ENCODE measurements at regions not wholly inside any gene's neighbourhood (a gene's known extent, or its start where the extent isn't known, plus 50 kb on each side); places are given as distances from the start of the nearest gene placed in this dataset.

DNA sequence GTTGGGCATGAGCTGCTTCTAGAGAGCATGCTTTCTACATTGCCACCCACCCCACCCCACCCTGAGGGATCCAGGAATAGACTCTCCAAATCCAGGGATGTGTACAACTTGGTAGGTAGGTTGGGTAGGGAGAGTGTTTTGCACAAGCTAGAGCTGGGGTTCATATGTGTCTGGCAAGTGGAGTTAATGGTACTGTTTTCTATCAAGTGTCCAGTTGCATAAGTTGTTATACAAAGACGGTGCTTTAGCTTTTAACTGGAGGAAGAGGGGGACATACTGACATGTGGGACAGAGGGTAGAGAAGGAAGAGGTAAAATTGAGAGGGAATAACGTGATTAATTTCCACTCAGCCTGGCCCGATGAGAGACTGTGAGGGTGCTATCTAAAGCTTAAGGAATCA lies 51.0 kb upstream of the TNC start:
- no peak for DNase-seq

- DNase-seq = peak in 2 of 3 donors; percentile 23 to 45
Observed at GRCh38 chr9:115170358-115171073, 52.6 kb upstream of the TNC start.

DNA sequence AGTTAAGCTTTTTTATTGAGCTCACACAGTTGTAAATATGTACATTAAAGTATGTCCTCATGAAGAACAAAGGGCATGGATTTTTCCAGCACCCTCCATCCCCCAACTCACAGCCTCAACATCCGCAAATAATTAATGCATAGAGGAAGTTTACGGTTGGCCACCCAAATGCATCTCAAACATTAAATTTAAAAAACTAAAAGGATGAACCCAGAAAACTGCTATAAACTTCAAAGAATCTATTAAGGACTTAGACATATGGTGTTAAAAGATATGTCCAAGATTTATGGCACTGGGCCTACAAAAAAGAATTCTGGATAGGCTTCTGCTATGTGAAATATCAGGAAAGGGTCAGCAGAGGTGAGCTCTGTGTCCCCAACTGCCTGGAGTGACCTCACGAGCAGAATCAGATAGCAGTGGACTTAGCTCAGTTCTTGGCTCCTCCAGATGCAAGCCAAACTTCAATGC lies 54.0 kb upstream of the TNC start:
- DNase-seq = no peak

DNA sequence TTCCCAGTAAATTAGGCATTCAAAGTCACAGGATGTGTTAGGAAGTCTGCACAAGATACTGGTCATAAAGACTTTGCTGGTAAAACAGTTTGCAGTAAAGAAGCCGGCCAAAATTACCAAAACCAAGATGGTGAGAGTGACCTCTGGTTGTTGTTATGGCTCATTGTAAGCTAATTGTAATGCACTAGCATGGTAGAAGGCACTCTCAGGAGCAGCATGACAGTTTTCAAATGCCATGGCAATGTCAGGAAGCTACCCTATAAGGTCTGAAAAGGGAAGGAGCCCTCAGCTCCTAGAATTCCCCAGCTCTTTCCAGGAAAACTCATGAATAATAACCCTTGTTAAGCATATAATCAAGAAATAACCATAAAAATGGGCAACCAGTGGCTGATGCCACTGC lies 64.3 kb upstream of the TNC start:
- DNase-seq = no peak

- DNase-seq = no peak
Observed at GRCh38 chr9:115183436-115183835, 65.5 kb upstream of the TNC start.

DNA sequence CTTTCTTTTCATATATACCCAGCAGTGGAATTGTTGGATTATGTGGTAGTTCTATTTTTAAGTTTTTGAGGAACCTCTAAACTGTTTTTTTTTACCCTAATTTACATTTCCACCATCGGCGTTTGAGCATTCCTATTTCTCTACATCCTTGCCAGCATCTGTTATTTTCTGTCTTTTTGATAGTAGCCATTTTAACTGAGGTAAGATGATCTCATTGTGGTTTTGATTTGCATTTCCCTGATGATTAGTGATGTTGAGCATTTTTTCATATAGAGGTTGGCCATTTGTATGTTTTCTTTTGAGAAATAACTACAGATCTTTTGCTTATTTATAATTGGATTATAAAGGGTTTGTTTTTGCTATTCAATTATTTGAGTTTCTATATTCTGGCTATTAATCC lies 71.7 kb upstream of the TNC start:
- DNase-seq = no peak

- no peak for DNase-seq
Observed at GRCh38 chr9:115191667-115192066, 73.7 kb upstream of the TNC start.

GRCh38 chr9:115192280-115192679 lies 74.3 kb upstream of the TNC start:
- no peak for DNase-seq

- peak; percentile 63 to 88 (median 78) for DNase-seq
Observed at GRCh38 chr9:115192835-115193525, 75.0 kb upstream of the TNC start.

DNA sequence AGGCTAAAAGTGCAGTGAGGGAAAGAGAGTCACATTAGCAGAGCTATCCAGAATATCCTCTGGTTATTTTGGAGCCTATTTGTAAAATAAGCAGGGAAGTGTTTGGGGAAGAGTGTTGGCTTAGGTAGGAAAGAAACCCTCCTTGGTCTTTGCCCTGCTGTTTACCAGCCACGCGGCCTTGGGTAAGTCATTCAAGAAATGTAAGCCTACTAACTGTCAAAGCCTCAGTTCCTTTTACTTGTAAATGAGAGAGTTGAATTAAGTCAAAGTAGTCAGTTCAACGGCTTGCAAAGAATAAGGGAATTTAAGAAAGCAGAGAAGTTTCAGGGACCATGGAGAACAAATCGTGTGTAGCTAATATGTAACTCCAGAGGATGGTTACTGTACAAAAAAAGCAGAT lies 75.8 kb upstream of the TNC start:
- no peak for DNase-seq

DNA sequence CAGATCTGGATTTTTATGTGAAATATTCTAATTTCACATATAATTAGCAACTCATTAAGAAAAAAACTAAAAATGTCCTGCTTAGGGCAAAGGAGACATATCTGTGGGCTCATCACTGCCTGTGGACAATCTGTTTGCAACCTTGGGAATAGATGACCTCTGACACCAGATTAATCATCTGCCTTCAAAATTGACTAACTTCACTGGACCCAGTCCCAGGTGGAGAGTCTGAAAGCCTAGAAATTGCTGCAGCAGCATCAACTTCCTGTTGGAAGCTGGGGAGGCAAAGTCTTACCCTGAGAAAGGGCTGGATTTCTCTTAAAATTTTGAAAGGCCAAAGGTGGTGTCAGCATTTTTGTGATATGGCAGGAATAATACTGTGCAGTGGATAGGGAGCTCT lies 76.3 kb upstream of the TNC start:
- no peak for DNase-seq

DNA sequence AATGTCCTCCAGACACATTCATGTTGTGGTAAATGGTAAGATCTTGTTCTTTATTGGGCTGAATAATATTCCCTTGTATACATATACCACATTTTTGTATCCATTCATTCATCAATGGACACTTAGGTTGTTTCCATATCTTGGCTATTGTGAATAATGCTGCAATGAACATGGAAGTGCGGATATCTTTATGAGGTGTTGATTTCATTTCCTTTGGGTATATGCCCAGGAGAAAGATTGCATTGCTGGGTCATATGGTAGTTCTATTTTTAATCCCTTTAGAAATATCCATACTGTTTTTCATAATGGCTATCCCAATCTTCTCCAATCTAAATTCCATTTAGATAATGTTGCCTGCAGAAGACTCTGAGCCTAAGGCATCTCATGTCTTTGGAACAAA lies 78.0 kb upstream of the TNC start:
- no peak for DNase-seq

DNA sequence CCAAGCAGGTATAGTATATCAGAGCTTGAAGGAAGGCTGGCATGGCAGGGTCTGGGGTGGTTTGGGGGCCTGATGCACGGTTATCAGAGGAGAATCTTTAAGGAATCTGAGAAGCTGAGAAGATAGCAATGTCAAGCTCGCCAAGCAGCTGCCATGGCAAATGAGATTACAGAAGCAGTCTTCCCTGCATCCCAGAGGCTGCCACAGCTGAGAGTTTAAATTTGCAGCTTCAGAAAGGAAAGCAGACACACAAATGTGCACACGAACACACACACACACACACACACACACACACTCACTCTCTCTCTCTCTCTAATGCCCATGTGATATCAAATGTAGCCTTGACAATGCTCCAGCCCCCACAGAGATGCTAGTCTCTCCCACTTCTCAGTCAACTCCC lies 79.0 kb upstream of the TNC start:
- no peak for DNase-seq

DNA sequence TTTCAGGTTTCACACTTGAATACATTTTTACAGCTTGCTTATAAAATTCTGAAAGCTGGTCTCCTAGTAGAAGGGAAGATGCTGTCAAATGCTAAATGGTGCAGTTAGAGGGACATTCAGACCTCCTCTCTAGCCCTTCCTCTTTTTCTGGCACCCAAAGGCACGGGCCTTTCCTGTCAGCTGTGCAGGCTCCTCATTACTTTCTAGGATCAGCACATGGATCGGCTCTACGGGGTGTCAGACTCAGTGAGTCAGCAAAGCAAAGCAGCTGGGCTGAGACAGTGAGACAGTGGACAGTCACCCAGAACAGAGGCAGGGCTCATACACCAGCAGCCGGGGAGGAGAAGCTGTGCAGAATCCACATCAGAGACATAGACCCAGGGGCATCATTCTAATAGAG lies 80.0 kb upstream of the TNC start:
- no peak for DNase-seq

DNA sequence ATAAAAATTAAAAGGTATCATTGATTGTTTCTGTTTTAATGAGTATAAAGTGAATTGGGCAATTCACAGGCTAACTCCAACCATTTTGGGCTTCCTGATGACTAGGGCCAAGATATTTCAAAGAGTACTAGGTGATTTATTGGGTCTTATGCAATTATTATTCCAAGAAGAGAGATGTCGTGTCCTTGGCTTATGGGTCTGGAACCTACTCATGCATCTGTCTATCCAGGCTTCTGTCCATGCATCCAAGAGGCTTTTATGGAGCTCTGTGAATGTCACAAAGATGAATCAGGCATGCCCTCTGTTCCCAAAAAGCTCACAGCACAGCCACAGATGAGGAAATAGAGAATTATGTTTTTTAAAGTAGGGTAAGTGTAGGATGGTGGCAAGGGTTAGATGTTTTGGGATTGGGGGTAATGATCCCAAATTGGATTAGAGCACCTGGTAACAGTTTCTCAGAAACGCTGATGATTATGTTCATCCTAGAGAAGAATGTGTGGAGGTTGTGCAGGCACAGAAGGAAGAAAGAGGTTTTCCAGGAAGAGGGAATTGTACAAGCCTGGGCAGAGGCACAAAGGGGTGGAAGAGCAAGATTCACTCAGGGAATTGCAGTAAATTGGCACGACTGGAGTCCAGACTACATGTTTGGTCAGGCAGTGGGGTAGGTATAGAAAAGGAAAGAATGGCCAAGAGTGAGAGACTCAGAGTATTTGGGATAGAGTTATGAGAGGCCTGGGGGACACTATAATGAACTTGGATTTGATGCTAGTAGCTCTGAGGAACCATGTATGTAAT lies 83.0 kb upstream of the TNC start:
- no peak for DNase-seq

- DNase-seq = no peak
Observed at GRCh38 chr9:115202181-115202580, 84.2 kb upstream of the TNC start.

GRCh38 chr9:115202960-115203751 lies 85.2 kb upstream of the TNC start:
- DNase-seq = peak in 2 of 3 donors; percentile 70 to 90

DNA sequence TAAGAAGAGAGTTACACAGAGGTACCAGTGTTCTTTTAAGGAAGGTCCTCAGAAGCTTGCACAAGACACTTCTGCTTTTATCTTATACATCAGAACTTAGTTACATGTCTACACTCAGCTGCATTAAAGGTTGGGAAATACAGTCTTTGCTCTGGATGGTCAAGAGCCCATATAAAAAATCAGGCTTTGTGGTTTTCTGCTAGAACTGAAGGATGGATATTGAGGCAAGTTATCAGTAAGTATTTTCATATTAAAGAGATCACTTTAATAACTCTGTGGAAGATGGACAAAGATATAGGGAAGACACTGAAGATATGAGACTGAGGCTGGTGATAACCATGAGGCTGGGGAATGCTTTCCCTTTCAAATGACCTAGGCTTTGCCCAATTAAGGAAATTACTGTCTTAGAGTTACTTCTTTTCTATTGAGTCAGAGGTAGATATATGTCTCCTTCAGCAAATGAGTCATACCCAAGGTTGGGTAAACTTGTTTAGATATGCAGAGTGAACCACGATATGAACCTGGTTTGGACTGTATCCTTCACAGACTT lies 87.0 kb upstream of the TNC start:
- DNase-seq = peak in 1 of 3 donors; percentile 86

DNA sequence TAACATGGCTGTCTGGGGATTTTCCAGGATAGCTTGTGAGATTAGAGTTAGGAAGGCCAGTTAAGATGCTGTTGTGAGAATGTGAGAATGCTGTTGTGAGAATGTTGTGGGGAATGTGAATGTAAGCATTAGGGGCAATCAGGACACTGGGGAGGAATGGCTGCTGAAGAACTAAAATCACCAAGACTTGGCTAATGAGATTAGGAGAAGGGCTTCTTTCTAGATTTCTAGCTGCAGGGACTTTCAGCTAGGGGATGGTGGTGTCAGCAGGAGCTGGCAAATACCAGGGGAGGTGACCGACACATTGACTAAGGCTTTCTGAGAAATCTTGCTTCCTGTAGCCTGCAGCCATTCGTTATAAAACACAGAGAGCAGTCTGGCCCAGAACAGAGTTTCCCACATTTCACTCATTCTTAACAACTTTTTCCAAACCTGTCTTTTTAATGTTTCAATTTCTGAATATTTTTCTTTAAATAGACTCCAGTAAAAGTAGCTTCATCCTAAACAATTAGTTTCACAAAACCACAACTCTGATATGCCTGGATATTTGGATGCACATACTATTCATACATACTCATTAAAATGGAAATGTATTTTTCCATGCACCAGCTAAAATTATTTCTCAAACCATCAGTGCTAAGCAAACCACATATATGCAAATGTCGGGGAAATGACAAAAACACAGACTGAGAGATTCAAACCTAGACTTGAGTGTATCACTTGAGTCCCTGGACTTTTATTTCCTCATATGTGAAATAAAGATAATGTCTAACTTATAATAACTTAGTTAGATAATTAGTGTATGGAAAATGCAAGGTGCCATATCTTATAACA lies 89.3 kb upstream of the TNC start:
- no peak for DNase-seq

- peak in 2 of 3 donors; percentile 48 to 66 for DNase-seq
Observed at GRCh38 chr9:115208501-115208900, 90.5 kb upstream of the TNC start.

Measured in muscle of back (tissue), 3 donors.